A673 (cell line): ENCODE measurements at regions not wholly inside any gene's neighbourhood (a gene's known extent, or its start where the extent isn't known, plus 50 kb on each side); places are given as distances from the start of the nearest gene placed in this dataset.

Source experiments
- BruUV-seq: library from RNA; stranded (reverse); fragments of 400-500 nt; replicated peaks from 2 replicates; lab custom pipeline; 2021; lab: Mats Ljungman, UMichigan
- CTCF ChIA-PET: fragments of 300-600 bp; sonication (Branson Sonifier 250); formaldehyde crosslinking; loops from one replicate; lab custom pipeline; 2022; ENCODE audit warnings: antibody characterized with exemption; lab: Charles Lee
- POLR2A ChIA-PET: fragments of 300-600 bp; sonication (Branson Sonifier 250); formaldehyde crosslinking; loops from one replicate; lab custom pipeline; 2022; ENCODE audit warnings: antibody characterized with exemption; ENCODE audit not compliant: low non-redundant PET; lab: Charles Lee
- DNase-seq: peaks from one replicate; pipeline ENCODE4 v3.0.0-alpha.2; 2015; ENCODE audit warnings: low spot score
- H3K27ac ChIP-seq: fragments of 200-600 bp; sonication (generic); 2 replicates; pipeline ENCODE4 v1.5.1; 2016; ENCODE audit warnings: mixed run types, low read depth, mild to moderate bottlenecking, mixed read lengths, antibody characterized with exemption, low read length; ENCODE audit not compliant: poor library complexity, severe bottlenecking
- H3K27me3 ChIP-seq: fragments of 200-600 bp; sonication (generic); replicated peaks from 2 replicates; pipeline ENCODE4 v1.6.1; 2017; ENCODE audit warnings: mixed run types, low read depth, mild to moderate bottlenecking, mixed read lengths, antibody characterized with exemption, low read length; ENCODE audit not compliant: insufficient read depth, poor library complexity
- H3K36me3 ChIP-seq: fragments of 200-600 bp; sonication (generic); 2 replicates; pipeline ENCODE4 v1.6.1; 2016; ENCODE audit warnings: mixed run types, mild to moderate bottlenecking, mixed read lengths, antibody characterized with exemption, low read length; ENCODE audit not compliant: insufficient read depth, poor library complexity, severe bottlenecking
- H3K4me1 ChIP-seq: fragments of 200-600 bp; sonication (generic); 2 replicates; pipeline ENCODE4 v1.6.1; 2017; ENCODE audit warnings: mixed run types, mild to moderate bottlenecking, mixed read lengths, antibody characterized with exemption, low read length; ENCODE audit not compliant: insufficient read depth, poor library complexity, severe bottlenecking
- H3K4me3 ChIP-seq: fragments of 200-600 bp; sonication (generic); 2 replicates; pipeline ENCODE4 v1.5.1; 2016; ENCODE audit warnings: low read depth, mixed run types, mild to moderate bottlenecking, mixed read lengths, low read length; ENCODE audit not compliant: poor library complexity, severe bottlenecking
- H3K9me3 ChIP-seq: fragments of 200-600 bp; sonication (generic); 2 replicates; pipeline ENCODE4 v1.6.1; 2016; ENCODE audit warnings: mixed run types, low read depth, mild to moderate bottlenecking, mixed read lengths, antibody characterized with exemption, low read length; ENCODE audit not compliant: poor library complexity, severe bottlenecking
- CTCF ChIP-seq: fragments of 300-800, 200-600 bp; sonication (generic); conservative IDR thresholded peaks from 2 replicates; pipeline ENCODE4 v1.5.1; 2017; ENCODE audit warnings: low read depth, mild to moderate bottlenecking, antibody characterized with exemption, low read length, moderate library complexity, mixed read lengths
- EZH2 ChIP-seq: fragments of 200-600 bp; sonication (generic); IDR thresholded peaks from 2 replicates; pipeline ENCODE4 v1.6.1; 2017; ENCODE audit warnings: borderline replicate concordance, low read depth, mild to moderate bottlenecking, mixed read lengths, antibody characterized with exemption, low read length; ENCODE audit not compliant: poor library complexity, severe bottlenecking
- intact Hi-C: fragments of 100-400 bp; cut with micrococcal nuclease; formaldehyde crosslinking; loops from one replicate; pipeline ENCODE4 v1.10.0; 2022; ENCODE audit not compliant: unreplicated experiment

DNA sequence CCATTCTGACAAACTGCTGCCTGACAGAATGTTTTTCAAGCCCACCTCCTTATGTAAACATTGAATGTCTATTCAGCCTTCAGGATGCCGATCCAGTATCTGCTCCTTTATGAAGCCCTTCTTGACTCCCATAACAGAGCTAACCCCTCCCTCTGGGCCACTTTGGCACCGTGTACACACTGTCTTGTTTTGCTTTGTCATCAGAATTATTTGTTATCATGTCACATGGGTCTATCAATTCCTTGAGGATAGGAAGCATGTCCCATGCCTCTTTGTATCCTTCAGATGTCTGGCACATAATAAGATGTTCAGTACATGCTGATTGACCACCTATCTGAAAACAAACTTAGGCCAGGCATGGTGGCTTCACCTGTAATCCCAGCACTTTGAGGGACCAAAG, 92.3 kb downstream of the PRLHR start:
- no peak for DNase-seq
- H3K4me3 ChIP-seq, result no peak overlapping the region
- no peaks in the 10 kb centered on the region for H3K9me3 ChIP-seq
- no peaks in the 10 kb centered on the region for H3K4me1 ChIP-seq
- no TSS peak for BruUV-seq
- ChIA-PET POLR2A (interaction anchor here (0.5 kb wide), 1 partner anchor 1597 kb away, joined by 3 read pairs; no protein-coding TSS in a partner anchor), CTCF (no interaction called here)
- H3K36me3 ChIP-seq, result no peaks in the 10 kb centered on the region
- no peaks in the 10 kb centered on the region for H3K27me3 ChIP-seq
- intact Hi-C loops, result no loop called here
- no peak overlapping the region for H3K27ac ChIP-seq
- TF ChIP-seq CTCF (no peak), EZH2 (no peak)

DNA sequence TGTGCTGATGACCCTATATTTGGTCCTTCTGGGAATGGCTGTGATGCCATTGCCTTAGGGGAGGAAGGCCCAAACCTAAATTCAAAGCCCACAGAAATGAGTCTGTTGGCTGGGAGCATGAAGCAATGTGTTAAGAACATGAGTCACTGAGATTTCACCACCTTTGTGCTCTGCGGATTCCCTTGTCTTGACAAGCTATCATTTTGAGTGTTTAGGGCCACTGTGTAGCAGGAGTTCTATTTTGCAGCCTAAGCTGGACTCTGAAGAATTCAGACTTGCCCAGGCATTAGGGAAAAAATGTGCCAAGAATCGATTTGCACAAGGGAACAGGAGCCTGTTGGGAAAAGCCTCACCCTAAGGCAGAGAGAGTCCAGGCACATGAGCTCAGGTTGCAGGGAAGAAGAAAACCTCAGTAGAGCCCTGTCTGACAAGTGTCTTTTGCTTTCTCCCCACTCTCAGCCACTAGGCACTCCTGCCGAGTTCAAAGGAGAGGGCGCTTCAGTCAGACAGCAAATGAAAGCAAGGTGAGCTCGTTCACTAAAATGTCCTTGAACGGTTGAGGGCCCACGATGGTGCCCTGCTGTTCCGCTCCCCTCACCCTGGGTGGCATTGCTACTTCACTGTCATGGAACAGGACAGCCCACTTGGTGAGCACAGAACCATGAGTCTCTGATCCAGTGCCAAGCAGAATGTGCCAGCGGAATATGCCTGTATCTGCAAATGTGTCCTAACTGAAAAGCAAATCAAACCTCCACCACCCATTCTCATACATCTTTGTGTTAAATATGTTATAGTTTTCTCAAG, 93.6 kb downstream of the PRLHR start:
- ChIA-PET POLR2A (no interaction called here), CTCF (no interaction called here)
- H3K4me1 ChIP-seq, result no peaks in the 10 kb centered on the region
- TF ChIP-seq CTCF, result no peak
- no peak for TF ChIP-seq EZH2
- H3K9me3 ChIP-seq, result no peaks in the 10 kb centered on the region
- no peak for DNase-seq
- H3K36me3 ChIP-seq, result no peaks in the 10 kb centered on the region
- intact Hi-C loops, result no loop called here
- no TSS peak for BruUV-seq
- no peak overlapping the region for H3K4me3 ChIP-seq
- H3K27ac ChIP-seq, result no peak overlapping the region
- H3K27me3 ChIP-seq, result no peaks in the 10 kb centered on the region

GRCh38 chr10:118501171-118501570, 94.3 kb downstream of the PRLHR start:
- Histone ChIP-seq H3K36me3 (no peaks in the 10 kb centered on the region), H3K4me3 (no peak overlapping the region), H3K27me3 (no peaks in the 10 kb centered on the region), H3K4me1 (no peaks in the 10 kb centered on the region), H3K9me3 (no peaks in the 10 kb centered on the region), H3K27ac (no peak overlapping the region)
- POLR2A ChIA-PET, result no interaction called here
- CTCF ChIA-PET, result no interaction called here
- no peak for DNase-seq
- no peak for TF ChIP-seq EZH2
- TF ChIP-seq CTCF, result no peak
- intact Hi-C loops, result no loop called here
- BruUV-seq, result no TSS peak
